ENCODE measurements at regions not wholly inside any gene's neighbourhood (a gene's known extent, or its start where the extent isn't known, plus 50 kb on each side); places are given as distances from the start of the nearest gene placed in this dataset.

GRCh38 chr18:21928925-21929324 is 188.3 kb downstream of the MIB1 start:
- H3K27ac ChIP-seq, result no peak overlapping the region
- no peak for TF ChIP-seq EP300 (IDR thresholded peaks at IDR 0.05; ENCODE audit: low read depth)
- no peaks in the 10 kb centered on the region for H3K9me3 ChIP-seq
- no peaks in the 10 kb centered on the region for H3K36me3 ChIP-seq
- intact Hi-C loops (cut with DNase I; ENCODE audit: low total_unique reads), result no loop called here
- WGBS, 2 donors (ENCODE audit: low coverage in 1 of 2), result 61 to 65% methylated on average over 4 of the region's 4 CpGs
- H3K27me3 ChIP-seq, result no peaks in the 10 kb centered on the region
- no peak overlapping the region for H3K4me3 ChIP-seq
- in situ Hi-C loops (cut with MboI; ENCODE audit: low pct_ligation_motif_present in 1 of 4, low pct_unique_long_range_greater_than_20kb in 1 of 4, low sequenced_read_pairs in 3 of 4), result no loop called here
- no peaks in the 10 kb centered on the region for H3K4me1 ChIP-seq
- no peak for DNase-seq

- Histone ChIP-seq H3K4me1 (no peaks in the 10 kb centered on the region), H3K27me3 (no peaks in the 10 kb centered on the region), H3K27ac (no peak overlapping the region), H3K36me3 (no peaks in the 10 kb centered on the region), H3K9me3 (no peaks in the 10 kb centered on the region), H3K4me3 (no peak overlapping the region)
- in situ Hi-C loops (cut with MboI; ENCODE audit: low pct_ligation_motif_present in 1 of 4, low pct_unique_long_range_greater_than_20kb in 1 of 4, low sequenced_read_pairs in 3 of 4), result no loop called here
- WGBS, 2 donors (ENCODE audit: low coverage in 1 of 2), result 79 to 86% methylated on average over 3 to 6 of the region's 6 CpGs
- intact Hi-C loops (cut with DNase I; ENCODE audit: low total_unique reads), result no loop called here
- no peak for DNase-seq
- TF ChIP-seq POLR2A (IDR thresholded peaks at IDR 0.05), result no peak
- TF ChIP-seq CTCF (IDR thresholded peaks at IDR 0.05), result no peak
- TF ChIP-seq POLR2AphosphoS5 (IDR thresholded peaks at IDR 0.05), result no peak
- no peak for TF ChIP-seq EP300 (IDR thresholded peaks at IDR 0.05; ENCODE audit: low read depth)
Observed at GRCh38 chr18:21930177-21930576, 189.6 kb downstream of the MIB1 start.

- H3K27ac ChIP-seq, result no peak overlapping the region
- H3K4me1 ChIP-seq, result no peaks in the 10 kb centered on the region
- H3K4me3 ChIP-seq, result no peak overlapping the region
- in situ Hi-C loops (cut with MboI; ENCODE audit: low pct_ligation_motif_present in 1 of 4, low pct_unique_long_range_greater_than_20kb in 1 of 4, low sequenced_read_pairs in 3 of 4), result no loop called here
- DNase-seq, result no peak
- H3K36me3 ChIP-seq, result no peaks in the 10 kb centered on the region
- no peaks in the 10 kb centered on the region for H3K9me3 ChIP-seq
- TF ChIP-seq POLR2A (IDR thresholded peaks at IDR 0.05) (no peak), POLR2AphosphoS5 (IDR thresholded peaks at IDR 0.05) (no peak), CTCF (IDR thresholded peaks at IDR 0.05) (no peak), EP300 (IDR thresholded peaks at IDR 0.05; ENCODE audit: low read depth) (no peak)
- intact Hi-C loops (cut with DNase I; ENCODE audit: low total_unique reads), result loop anchor here (2.0 kb wide), 1 partner anchor 71 kb away; no protein-coding TSS in a partner anchor
- no peaks in the 10 kb centered on the region for H3K27me3 ChIP-seq
- WGBS, 2 donors (ENCODE audit: low coverage in 1 of 2), result 85% methylated on average over 10 of the region's 10 CpGs; no CpG with 5 or more reads in 1 of the 2 donors
Observed at GRCh38 chr18:21933931-21934765, 193.6 kb downstream of the MIB1 start.

- WGBS, 2 donors (ENCODE audit: low coverage in 1 of 2), result 87% methylated on average over 4 of the region's 4 CpGs; no CpG with 5 or more reads in 1 of the 2 donors
- H3K27me3 ChIP-seq, result no peaks in the 10 kb centered on the region
- TF ChIP-seq POLR2A (IDR thresholded peaks at IDR 0.05) (no peak), EP300 (IDR thresholded peaks at IDR 0.05; ENCODE audit: low read depth) (no peak), CTCF (IDR thresholded peaks at IDR 0.05) (no peak), POLR2AphosphoS5 (IDR thresholded peaks at IDR 0.05) (no peak)
- in situ Hi-C loops (cut with MboI; ENCODE audit: low pct_ligation_motif_present in 1 of 4, low pct_unique_long_range_greater_than_20kb in 1 of 4, low sequenced_read_pairs in 3 of 4), result no loop called here
- intact Hi-C loops (cut with DNase I; ENCODE audit: low total_unique reads), result loop anchor here (2.0 kb wide), 1 partner anchor 72 kb away; no protein-coding TSS in a partner anchor
- H3K27ac ChIP-seq, result no peak overlapping the region
- no peaks in the 10 kb centered on the region for H3K4me1 ChIP-seq
- H3K9me3 ChIP-seq, result no peaks in the 10 kb centered on the region
- no peaks in the 10 kb centered on the region for H3K36me3 ChIP-seq
- H3K4me3 ChIP-seq, result no peak overlapping the region
- no peak for DNase-seq
Observed at GRCh38 chr18:21934766-21935015, 194.1 kb downstream of the MIB1 start.

DNA sequence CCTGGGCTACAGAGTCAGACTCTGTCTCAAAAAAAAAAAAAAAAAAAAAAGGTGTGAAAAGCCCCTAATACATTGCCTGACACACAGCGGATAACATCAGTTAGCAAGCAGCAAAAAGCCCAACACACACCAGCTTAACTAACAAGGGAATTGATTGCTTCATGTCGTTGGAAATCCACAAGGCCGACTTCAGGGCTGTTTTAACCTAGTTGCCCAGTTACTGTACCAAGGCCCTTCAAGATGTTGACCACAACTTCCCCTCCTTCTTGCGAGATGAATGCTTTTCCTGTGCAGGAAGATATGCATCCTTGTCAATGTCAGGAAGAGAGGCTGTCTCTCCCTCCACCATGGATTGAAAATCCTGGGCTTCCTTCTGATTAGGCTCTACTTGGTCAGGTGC is 202.9 kb downstream of the MIB1 start:
- Histone ChIP-seq H3K27me3 (no peaks in the 10 kb centered on the region), H3K36me3 (no peaks in the 10 kb centered on the region), H3K27ac (no peak overlapping the region), H3K4me1 (no peaks in the 10 kb centered on the region), H3K4me3 (no peak overlapping the region), H3K9me3 (no peaks in the 10 kb centered on the region)
- DNase-seq, result no peak
- intact Hi-C loops (cut with DNase I; ENCODE audit: low total_unique reads), result no loop called here
- TF ChIP-seq POLR2A (IDR thresholded peaks at IDR 0.05), result no peak
- TF ChIP-seq POLR2AphosphoS5 (IDR thresholded peaks at IDR 0.05), result no peak
- TF ChIP-seq EP300 (IDR thresholded peaks at IDR 0.05; ENCODE audit: low read depth), result no peak
- no peak for TF ChIP-seq CTCF (IDR thresholded peaks at IDR 0.05)
- WGBS, 2 donors (ENCODE audit: low coverage in 1 of 2), result 57 to 76% methylated on average over 4 of the region's 4 CpGs
- in situ Hi-C loops (cut with MboI; ENCODE audit: low pct_ligation_motif_present in 1 of 4, low pct_unique_long_range_greater_than_20kb in 1 of 4, low sequenced_read_pairs in 3 of 4), result no loop called here
